NCI-H345 (cell line): ENCODE measurements at regions not wholly inside any gene's neighbourhood (a gene's known extent, or its start where the extent isn't known, plus 50 kb on each side); places are given as distances from the start of the nearest gene placed in this dataset.
A peak's percentile ranks its signal among the peaks of the same experiment; 100 is the strongest.

Source experiments
- DNase-seq: peaks from one replicate; lab custom pipeline; 2025; lab: John Stamatoyannopoulos, UW

DNA sequence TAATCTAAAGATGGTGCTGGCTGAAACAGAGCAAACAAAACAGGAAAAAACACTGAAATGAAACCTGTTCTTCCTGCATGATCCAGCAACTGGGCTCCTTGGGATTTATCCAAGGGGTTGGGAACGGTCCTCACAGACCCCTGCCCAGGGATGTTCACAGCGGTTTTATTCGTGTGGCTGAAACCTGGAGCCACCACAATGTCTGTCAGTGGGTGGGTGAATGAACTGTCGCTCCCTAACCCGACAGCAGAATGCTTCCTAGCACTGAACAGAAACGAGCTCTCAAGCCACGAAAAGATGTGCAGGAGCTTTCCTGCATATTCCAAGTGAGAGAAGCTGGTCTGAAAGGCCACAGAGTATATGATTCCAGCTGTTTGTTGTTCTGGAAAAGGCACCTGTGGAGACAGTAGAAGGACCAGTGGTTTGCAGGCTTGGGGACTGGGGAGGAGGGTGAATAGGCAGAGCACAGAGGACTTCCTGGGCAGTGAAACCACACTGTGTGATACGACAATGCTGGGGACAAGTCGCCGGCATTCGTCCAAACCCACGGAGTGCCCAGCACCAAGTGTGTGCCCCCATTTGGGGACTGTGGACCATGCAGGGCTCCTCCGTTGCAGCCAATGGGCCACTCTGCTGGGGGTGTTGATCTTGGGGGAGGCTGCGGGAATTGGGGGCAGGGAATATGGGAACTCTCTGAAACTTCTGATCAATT is 73.9 kb downstream of the TEX29 start:
- DNase-seq = no peak

DNA sequence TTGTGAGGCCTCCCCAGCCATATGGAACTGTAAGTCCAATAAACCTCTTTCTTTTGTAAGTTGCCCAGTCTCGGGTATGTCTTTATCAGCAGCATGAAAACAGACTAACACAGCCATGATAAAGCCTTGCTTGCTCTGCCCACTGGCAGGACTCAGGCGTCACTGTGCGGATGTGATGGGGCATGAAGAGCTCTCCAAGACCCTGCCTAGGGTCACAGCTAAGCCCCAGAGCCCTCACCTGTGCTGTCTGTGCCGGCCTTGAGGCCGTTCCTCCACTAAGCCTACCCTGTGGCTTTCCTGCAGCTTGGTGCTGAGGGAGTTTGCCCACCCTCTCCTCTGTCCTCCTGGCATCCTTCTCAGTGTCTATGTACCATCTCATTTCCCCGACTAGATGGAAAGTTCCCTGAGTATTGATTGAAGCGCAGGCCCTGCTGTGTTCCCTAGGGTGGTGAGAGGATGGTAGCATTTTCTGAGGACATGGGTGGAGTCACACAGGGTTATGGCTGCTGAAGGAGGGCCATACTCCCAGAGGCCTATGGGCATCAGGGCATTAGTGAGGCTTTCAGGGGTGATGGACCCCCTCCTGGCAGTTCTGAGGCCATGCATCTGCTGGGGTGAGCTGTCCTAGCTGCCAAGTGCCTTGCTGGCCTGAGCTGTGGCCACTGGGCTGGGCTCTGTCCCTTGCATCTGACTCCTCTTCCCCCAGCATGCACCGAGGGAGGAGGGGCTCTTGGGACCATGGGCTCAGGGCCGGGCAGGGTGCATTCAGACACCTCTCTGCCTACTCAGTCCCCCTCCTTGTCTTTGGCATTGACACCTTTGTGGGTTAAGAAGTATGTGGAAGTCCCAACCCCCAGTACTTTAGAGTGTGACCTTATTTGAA is 75.3 kb downstream of the TEX29 start:
- no peak for DNase-seq

GRCh38 chr13:111396457-111396856 is 76.0 kb downstream of the TEX29 start:
- DNase-seq = no peak

- DNase-seq = no peak
These were observed 76.9 kb downstream of the TEX29 start for GRCh38 chr13:111397202-111397880.

- DNase-seq = no peak
These were observed 77.8 kb downstream of the TEX29 start for GRCh38 chr13:111398196-111398595.

GRCh38 chr13:111398715-111399299 is 78.4 kb downstream of the TEX29 start:
- DNase-seq = no peak

DNA sequence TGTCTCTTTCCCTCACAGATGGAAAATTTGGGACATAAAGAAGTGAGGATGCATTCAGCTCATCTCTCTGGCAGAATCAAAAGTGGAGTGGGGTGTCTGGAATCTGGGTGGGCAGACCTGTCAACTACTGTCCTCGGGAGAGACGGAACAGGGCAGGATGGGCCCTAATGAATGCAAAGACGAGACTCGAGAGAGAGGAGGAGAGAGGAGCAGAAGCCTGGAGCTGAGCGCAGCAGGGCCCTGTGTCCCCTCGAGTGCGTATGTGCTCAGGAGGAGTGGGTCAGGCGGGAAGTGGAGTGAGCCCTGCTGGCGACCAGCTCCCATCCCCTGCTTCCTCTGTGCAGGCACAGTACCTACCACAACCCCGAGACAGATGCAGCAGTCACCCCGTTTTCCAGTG is 78.9 kb downstream of the TEX29 start:
- no peak for DNase-seq

- DNase-seq = no peak
These were observed 79.5 kb downstream of the TEX29 start for GRCh38 chr13:111399776-111400538.

- DNase-seq = no peak
These were observed 80.7 kb downstream of the TEX29 start for GRCh38 chr13:111401151-111401550.

GRCh38 chr13:111401755-111402154 is 81.3 kb downstream of the TEX29 start:
- DNase-seq = no peak

GRCh38 chr13:111402441-111402840 is 82.0 kb downstream of the TEX29 start:
- no peak for DNase-seq

- DNase-seq = no peak
These were observed 82.8 kb downstream of the TEX29 start for GRCh38 chr13:111403266-111403665.

GRCh38 chr13:111404746-111405145 is 84.3 kb downstream of the TEX29 start:
- no peak for DNase-seq

GRCh38 chr13:111406636-111407035 is 86.2 kb downstream of the TEX29 start:
- DNase-seq = no peak

- DNase-seq = no peak
These were observed 87.1 kb downstream of the TEX29 start for GRCh38 chr13:111407381-111408131.

GRCh38 chr13:111409413-111409812 is 89.0 kb downstream of the TEX29 start:
- no peak for DNase-seq

GRCh38 chr13:111410232-111411021 is 90.0 kb downstream of the TEX29 start:
- DNase-seq = no peak

- peak; percentile 32 for DNase-seq
These were observed 90.9 kb downstream of the TEX29 start for GRCh38 chr13:111411151-111411858.

DNA sequence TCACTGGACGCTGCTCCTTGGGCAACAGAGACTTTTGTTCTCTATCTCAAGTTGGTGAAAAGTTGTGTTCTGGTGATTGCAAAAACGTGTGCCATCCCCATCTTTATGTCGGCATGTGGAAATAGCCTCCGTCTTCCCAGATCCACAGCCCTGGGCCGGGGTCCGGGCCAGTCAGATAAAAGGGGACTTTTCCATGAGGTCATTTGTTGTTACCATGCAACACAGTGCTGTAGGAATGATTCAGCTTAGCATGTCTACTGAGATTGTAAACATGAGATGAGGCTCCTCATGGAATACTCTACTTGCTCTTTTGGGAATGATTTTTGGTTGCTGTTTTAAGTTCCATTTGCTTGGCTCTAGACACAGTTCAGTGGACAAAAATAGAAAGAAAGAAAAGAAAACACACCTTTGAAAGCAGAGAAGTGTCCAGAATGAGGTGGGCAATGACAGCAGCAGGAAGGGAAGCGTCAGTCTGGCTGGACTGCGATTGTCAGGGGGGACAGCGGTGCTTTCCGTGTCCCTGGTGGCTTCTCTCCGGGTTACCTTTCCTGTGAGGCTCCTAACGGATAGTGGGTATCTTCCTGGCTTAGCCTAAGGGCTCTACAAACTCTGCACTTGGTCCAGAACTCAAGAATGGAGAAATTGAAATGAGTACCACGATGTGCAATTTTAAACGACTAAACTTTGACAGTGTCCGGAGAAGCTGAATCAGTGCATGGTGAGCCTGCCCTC is 91.6 kb downstream of the TEX29 start:
- no peak for DNase-seq
